Fibroblast of gingiva (primary cell): ENCODE measurements at regions not wholly inside any gene's neighbourhood (a gene's known extent, or its start where the extent isn't known, plus 50 kb on each side); places are given as distances from the start of the nearest gene placed in this dataset.

Experiments used
- DNase-seq: peaks from one replicate; pipeline ENCODE4 v3.0.0-alpha.2; 2011; ENCODE audit warnings: low read depth

DNA sequence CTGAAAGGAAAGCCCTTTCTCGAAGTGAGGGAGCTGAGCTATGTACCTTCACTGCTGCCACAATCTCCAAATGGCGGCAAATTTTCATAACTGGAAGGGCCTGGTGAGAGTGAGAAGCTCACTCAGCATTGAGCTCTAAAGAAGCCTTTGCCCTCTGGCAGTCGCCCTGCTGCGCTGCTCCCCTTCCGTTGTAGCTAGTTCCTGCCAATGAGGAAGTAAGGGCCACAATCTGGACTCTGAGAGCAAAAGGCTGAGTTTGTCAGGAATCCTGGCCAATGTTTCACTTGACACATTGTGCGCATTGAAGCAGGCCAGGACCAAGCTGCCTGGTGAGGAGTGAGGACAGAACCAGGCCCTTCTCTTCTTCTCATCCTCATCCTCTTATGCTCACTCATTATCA is 579.5 kb downstream of the PDCD6IP start:
- DNase-seq = no peak

DNA sequence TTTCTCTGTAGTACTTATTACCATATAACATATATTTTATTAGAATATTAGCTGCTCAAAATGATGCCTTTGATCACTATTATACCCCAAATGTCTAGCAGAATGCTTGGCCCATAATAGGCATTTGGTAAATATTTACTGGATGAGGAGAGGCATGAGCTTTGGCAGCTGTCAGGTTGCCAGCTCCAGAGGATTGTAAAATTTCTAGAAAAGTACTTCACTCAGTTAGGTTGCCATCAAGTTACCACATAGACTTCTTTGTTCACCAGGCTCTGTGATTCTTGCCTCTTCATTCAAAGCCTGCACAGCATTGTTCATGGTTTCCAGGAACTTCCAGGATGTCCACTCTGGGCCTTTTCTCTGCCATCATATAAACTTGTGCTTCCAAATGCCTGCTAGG is 582.8 kb downstream of the PDCD6IP start:
- no peak for DNase-seq

- DNase-seq = no peak
Measured at GRCh38 chr3:34382859-34383258, 584.4 kb downstream of the PDCD6IP start.

- DNase-seq = no peak
Measured at GRCh38 chr3:34386309-34386708, 587.9 kb downstream of the PDCD6IP start.

DNA sequence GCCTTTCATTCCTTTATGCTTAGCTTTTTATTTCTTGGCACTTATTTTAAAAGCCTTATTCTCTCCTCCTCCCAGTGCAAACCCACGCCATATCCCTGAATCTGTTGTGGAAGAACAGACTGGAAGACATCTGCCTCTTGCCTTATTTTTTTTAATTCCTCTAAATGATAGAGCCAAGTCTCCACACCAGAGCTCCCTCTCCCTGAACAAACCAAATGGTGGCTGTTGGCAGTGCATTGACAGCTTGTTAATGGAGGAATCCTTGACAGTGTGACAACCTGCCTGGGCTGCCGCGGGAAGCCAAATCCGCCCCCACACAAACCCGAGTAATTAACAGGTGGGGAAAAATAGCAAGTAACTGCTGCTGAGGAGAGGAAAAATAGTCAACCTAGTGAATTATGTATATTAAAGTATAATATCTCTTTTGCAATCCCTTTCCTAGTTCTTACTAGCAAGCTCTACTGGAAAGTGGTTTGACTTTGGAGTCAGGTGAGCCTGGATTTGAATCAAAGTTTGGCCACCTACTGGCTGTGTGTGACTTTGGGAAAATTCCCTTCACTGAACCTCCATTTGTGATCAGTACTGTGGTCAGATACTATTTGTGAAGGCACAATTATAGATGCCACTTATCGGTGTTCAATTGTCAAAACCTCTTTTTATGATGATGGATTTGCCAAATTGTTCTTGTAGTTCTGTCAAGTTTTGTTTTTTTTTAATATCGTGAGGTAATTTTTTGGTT is 589.6 kb downstream of the PDCD6IP start:
- no peak for DNase-seq

DNA sequence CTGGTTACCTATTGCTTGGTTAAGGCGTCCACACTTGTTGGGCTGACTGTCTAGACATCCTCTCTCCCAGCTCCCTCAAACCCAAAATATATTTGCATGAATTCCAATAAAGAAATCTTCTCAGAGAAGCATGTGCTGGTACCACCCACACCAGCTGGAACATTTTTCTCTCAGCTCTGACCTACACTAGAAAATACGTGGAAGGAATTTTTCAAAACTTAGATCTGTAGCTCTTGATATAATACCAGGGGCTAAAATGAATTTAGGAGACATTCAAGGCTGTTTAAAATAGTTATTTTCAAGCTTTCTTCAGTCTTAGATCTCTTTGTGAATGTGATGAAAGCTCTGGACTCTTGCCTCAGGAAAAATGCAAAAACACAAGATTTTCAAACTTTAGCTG is 590.4 kb downstream of the PDCD6IP start:
- no peak for DNase-seq

GRCh38 chr3:34394978-34395748 is 596.7 kb downstream of the PDCD6IP start:
- no peak for DNase-seq

DNA sequence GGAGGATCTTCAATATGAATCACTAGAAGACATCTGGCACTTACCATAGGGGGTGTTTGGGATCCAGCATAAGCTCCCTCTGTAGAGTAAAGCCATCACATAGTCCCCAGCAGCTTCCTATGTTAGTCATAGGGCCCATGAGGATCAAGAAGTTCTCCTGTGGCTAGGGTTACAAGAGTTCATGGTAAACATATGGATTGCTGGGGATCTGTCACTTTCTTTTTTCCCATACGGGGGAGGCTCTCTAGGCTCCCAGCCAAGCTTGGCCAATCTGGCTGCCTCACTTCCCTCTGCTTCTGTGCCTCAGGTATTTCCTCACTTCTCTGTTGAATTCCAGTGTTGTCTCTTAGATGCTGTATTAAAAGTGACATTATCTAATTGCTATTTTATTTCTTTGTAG is 597.9 kb downstream of the PDCD6IP start:
- DNase-seq = no peak

DNA sequence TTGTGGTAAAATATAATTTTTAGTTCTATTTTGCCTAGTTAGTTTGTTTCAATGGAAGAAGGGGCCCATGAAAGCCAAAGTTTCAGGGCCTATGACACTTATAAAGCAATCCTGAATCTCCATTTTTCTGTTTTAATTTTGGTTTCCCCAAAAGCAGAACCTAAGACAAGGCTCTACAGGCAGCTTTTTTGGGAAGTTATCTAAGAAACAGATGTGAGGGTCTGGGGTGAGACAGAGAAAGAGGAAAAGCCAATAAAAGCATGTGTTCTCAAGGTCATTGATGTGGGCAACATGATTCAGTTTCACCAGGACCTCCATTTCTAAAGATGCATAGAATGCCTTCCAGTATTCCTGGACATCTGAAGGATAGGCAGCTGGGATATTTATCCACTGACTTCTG is 598.5 kb downstream of the PDCD6IP start:
- no peak for DNase-seq

- no peak for DNase-seq
Measured at GRCh38 chr3:34399401-34399800, 601.0 kb downstream of the PDCD6IP start.

DNA sequence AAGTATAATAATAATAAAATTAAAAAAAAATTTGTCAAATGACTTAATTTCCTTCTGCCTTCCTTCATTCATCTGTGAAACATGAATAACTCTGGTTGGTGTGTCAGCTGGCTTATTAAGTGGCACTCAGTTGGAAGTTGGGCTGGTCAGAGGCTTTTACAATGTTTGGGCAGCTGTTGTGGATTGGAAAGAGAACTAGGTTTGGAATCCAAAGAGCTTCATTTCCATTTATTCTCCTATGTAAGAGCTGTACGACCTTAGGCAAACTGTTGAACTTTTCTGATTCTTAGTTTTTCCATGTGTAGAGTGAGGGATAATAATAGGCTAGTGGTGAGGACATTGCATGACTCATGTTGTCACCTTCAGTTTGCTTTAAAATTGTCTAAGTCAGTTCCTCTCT is 606.7 kb downstream of the PDCD6IP start:
- no peak for DNase-seq

GRCh38 chr3:34407281-34407680 is 608.9 kb downstream of the PDCD6IP start:
- no peak for DNase-seq

DNA sequence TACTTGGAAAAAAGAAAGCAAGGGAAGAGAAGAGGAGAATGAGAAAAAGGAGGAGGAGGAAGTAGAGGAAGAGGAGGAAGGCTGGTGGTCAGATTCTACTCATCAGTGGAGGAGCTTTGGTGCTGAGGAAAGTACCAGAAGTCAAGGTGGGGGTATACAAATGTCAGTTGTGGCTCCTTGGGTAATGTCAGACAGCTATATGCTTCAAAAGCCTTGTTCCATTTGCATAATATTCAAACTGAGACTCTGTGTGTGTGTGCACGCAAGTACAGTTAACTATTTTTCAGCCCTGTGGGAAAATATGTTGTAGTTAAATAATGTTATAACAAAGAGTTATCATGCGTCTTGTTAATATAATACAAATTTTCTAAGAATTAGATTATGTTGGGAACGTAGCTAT is 609.7 kb downstream of the PDCD6IP start:
- DNase-seq = no peak

- DNase-seq = no peak
Measured at GRCh38 chr3:34411596-34411995, 613.2 kb downstream of the PDCD6IP start.

DNA sequence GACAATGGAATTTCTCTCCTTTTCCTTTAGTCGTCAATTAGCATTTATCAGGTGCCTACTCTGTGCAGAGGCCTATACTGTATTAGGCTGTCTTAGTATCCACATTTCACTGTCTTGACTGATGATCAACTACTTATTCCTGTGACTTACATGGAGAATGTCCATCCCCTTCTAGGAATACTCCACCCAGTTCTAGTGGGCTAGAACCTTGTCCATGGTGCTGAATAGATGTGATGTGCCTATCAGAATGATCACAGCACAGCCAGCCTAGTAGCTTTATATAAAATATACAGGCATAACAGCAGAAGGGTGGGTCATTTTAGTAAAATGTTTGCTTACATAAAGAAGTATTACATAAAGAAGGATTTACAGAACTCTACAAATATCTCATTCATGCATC is 621.4 kb downstream of the PDCD6IP start:
- no peak for DNase-seq

DNA sequence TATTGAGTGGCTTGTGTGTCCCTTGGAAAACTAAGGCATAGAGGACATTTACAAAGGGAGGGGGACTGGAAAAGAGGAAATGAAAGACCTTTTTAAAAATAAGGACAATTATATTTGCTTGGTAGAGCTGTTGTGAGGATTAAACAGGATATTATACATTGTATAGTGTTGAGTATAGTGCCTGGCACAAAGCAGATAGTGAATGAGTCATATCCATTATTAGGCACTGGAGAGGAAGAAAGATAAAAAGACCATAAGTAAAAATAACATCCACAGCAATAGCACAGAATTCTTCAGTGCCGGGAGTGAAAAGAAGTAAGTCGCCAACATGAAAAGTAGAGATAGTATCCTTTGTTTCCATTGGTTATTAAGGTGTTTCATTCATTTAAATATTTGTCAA is 623.3 kb downstream of the PDCD6IP start:
- no peak for DNase-seq

- no peak for DNase-seq
Measured at GRCh38 chr3:34439796-34440195, 641.4 kb downstream of the PDCD6IP start.

DNA sequence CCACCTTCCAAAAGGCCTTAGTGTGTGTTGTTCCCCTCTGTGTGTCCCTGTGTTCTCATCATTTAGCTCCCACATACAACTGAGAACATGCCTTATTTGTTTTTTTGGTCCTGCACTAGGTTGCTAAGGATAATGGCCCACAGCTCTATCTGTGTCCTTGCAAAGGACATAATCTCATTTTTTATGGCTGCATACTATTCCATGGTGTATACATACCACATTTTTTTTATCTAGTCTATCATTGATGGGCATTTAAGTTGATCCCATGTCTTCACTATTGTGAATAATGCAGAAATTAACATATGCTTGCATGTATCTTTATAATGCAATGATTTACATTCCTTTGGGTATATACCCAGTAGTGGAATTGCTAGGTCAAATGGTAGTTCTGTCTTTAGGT is 645.7 kb downstream of the PDCD6IP start:
- no peak for DNase-seq

DNA sequence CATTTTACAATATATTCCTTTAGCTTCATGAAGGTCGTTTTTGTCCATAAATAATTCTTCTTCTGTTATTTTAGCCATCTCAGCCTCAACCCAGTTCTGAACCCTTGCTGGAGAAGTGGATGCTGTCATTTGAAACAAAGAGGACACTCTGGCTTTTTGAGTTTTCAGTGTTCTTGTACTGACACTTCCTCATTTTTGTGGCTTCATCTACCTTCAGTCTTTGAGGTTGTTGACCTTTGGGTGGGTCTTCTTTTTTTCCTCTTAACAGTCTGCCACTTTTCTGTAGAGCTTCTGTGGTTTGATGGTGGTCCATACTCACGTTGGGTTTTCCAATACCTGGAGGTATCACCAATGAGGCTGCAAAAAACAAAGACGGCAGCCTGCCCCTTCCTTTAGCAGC is 650.9 kb downstream of the PDCD6IP start:
- DNase-seq = no peak

- DNase-seq = no peak
Measured at GRCh38 chr3:34463414-34463813, 665.0 kb downstream of the PDCD6IP start.

- DNase-seq = no peak
Measured at GRCh38 chr3:34464646-34465045, 666.2 kb downstream of the PDCD6IP start.

DNA sequence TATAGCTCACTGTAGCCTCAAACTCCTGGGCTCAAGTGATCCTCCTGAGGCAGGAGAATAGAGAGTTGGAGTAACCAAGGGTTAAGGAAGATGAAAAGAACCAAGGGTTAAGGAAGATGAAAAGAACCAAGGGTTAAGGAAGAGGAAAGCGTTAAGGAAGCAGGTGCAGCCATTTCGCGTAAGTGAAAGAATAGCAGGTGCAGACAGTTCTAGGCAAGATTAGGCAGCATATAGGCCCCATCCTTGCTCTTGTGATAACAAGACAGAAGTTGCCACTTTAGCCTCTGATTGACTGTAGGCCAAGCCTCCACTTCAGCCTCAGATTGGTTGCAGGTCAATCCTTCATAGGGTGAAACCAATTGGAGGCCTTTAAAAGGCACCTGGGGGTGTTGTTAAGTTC is 677.4 kb downstream of the PDCD6IP start:
- DNase-seq = no peak

DNA sequence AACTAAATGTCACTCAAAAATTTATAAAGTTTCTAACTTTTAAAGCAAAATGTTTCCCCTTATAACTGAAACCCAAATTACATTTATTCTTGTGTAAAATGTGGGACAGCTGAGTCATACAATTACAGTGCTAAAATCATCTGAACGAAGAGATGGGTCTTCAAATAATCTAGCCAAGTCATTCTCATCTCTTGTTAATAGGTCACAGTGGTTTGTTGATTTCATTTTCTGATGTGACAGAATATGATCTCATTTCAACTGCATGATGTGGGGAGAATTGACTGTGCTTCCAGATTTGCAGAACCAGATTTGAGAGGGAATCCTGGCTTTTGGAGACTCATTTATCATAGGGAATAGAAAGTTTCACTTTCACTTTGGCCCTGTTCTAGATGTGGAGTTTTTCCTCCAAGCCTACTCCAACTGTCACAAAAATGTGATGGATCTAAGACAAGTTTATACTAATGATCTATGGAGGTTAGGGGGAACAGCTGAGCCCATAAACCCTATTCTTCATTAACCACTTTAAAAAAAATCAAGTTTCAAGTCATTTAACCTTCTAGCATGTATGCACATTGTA is 685.0 kb downstream of the PDCD6IP start:
- no peak for DNase-seq
